Neural progenitor cell (in vitro differentiated cells): ENCODE measurements at regions not wholly inside any gene's neighbourhood (a gene's known extent, or its start where the extent isn't known, plus 50 kb on each side); places are given as distances from the start of the nearest gene placed in this dataset.

Experiments
- DNase-seq: peaks from one replicate; pipeline ENCODE4 v3.0.0-alpha.2; 2016; ENCODE audit warnings: low spot score
- H2AFZ ChIP-seq: fragments of 200-600 bp; sonication (generic); replicated peaks from 2 replicates; pipeline ENCODE4 v1.6.1; 2016; ENCODE audit warnings: antibody characterized with exemption
- H3F3A ChIP-seq: fragments of 200-600 bp; sonication (generic); 2 replicates; pipeline ENCODE4 v1.6.1; 2016; ENCODE audit warnings: antibody characterized with exemption, low read depth
- H3K27ac ChIP-seq: fragments of 200-600 bp; sonication (generic); 2 replicates; pipeline ENCODE4 v1.5.1; 2016; ENCODE audit warnings: mild to moderate bottlenecking
- H3K27me3 ChIP-seq: fragments of 200-600 bp; sonication (generic); 2 replicates; pipeline ENCODE4 v1.6.1; 2016; ENCODE audit warnings: mild to moderate bottlenecking, moderate library complexity
- H3K36me3 ChIP-seq: fragments of 200-600 bp; sonication (generic); 2 replicates; pipeline ENCODE4 v1.5.1; 2016
- H3K4me1 ChIP-seq: fragments of 200-600 bp; sonication (generic); 2 replicates; pipeline ENCODE4 v1.6.1; 2016; ENCODE audit warnings: mixed run types
- H3K4me2 ChIP-seq: fragments of 200-600 bp; sonication (generic); 2 replicates; pipeline ENCODE4 v1.6.1; 2016
- H3K4me3 ChIP-seq: fragments of 200-600 bp; sonication (generic); 2 replicates; pipeline ENCODE4 v1.5.1; 2016
- H3K79me2 ChIP-seq: fragments of 200-600 bp; sonication (generic); 2 replicates; pipeline ENCODE4 v1.6.1; 2016; ENCODE audit warnings: low read depth
- H3K9ac ChIP-seq: fragments of 200-600 bp; sonication (generic); 2 replicates; pipeline ENCODE4 v1.6.1; 2016
- H3K9me3 ChIP-seq: fragments of 200-600 bp; sonication (generic); 2 replicates; pipeline ENCODE4 v1.5.1; 2016; ENCODE audit warnings: low read depth
- H4K20me1 ChIP-seq: fragments of 200-600 bp; sonication (generic); 2 replicates; pipeline ENCODE4 v1.6.1; 2016; ENCODE audit warnings: low read depth
- H3K27ac Mint-ChIP-seq: 3 replicates; pipeline ENCODE4 v1.8.0; 2021; ENCODE audit warnings: mixed read lengths
- H3K27me3 Mint-ChIP-seq: 2 replicates; pipeline ENCODE4 v1.8.0; 2022; ENCODE audit warnings: low read depth, mild to moderate bottlenecking, inconsistent platforms, moderate library complexity, mixed read lengths; ENCODE audit not compliant: insufficient read depth
- H3K36me3 Mint-ChIP-seq: 3 replicates; pipeline ENCODE4 v1.8.0; 2021; ENCODE audit warnings: mixed read lengths
- H3K4me1 Mint-ChIP-seq: 3 replicates; pipeline ENCODE4 v1.8.0; 2021; ENCODE audit warnings: mixed read lengths
- H3K4me3 Mint-ChIP-seq: 3 replicates; pipeline ENCODE4 v1.8.0; 2021; ENCODE audit warnings: mild to moderate bottlenecking, moderate library complexity, mixed read lengths
- H3K9me3 Mint-ChIP-seq: 3 replicates; pipeline ENCODE4 v1.8.0; 2020; ENCODE audit warnings: mixed read lengths
- CTCF ChIP-seq: fragments of 200-600 bp; sonication (generic); IDR thresholded peaks from 2 replicates; pipeline ENCODE4 v1.5.1; 2017; ENCODE audit warnings: antibody characterized with exemption, mild to moderate bottlenecking
- EZH2 ChIP-seq: fragments of 200-600 bp; sonication (generic); IDR thresholded peaks from 2 replicates; pipeline ENCODE4 v1.6.1; 2017; ENCODE audit warnings: antibody characterized with exemption, mild to moderate bottlenecking, moderate library complexity
- EZH2phosphoT487 ChIP-seq: fragments of 200-600 bp; sonication (generic); IDR thresholded peaks from 2 replicates; pipeline ENCODE4 v1.6.1; 2017; ENCODE audit warnings: antibody characterized with exemption

GRCh38 chr13:28585561-28585960 is 73.4 kb upstream of the POMP start:
- H3K27me3 ChIP-seq, result no peaks in the 10 kb centered on the region
- H3K4me1 Mint-ChIP-seq, result peaks cover 7% of the 10 kb centered on the region
- H3K9me3 ChIP-seq, result no peaks in the 10 kb centered on the region
- no peaks in the 10 kb centered on the region for H3K27me3 Mint-ChIP-seq
- no peak overlapping the region for H3K4me3 Mint-ChIP-seq
- H3K79me2 ChIP-seq, result no peaks in the 10 kb centered on the region
- no peak overlapping the region for H3K27ac Mint-ChIP-seq
- no peak overlapping the region for H3K4me2 ChIP-seq
- DNase-seq, result no peak
- H4K20me1 ChIP-seq, result no peaks in the 10 kb centered on the region
- no peaks in the 10 kb centered on the region for H3K4me1 ChIP-seq
- H3K27ac ChIP-seq, result no peak overlapping the region
- H3K36me3 ChIP-seq, result no peaks in the 10 kb centered on the region
- no peak overlapping the region for H3K4me3 ChIP-seq
- H2AFZ ChIP-seq, result no peak overlapping the region
- no peak for TF ChIP-seq EZH2
- TF ChIP-seq EZH2phosphoT487, result no peak
- no peak for TF ChIP-seq CTCF
- H3F3A ChIP-seq, result no peaks in the 10 kb centered on the region
- peaks cover 3% of the 10 kb centered on the region for H3K9me3 Mint-ChIP-seq
- H3K36me3 Mint-ChIP-seq, result no peaks in the 10 kb centered on the region
- H3K9ac ChIP-seq, result no peak overlapping the region

GRCh38 chr13:28584873-28585381 is 74.0 kb upstream of the POMP start:
- Histone ChIP-seq H4K20me1 (no peaks in the 10 kb centered on the region), H3K9ac (no peak overlapping the region), H3F3A (no peaks in the 10 kb centered on the region), H2AFZ (no peak overlapping the region), H3K27ac (no peak overlapping the region), H3K4me2 (no peak overlapping the region), H3K4me1 (peaks cover under 1% of the 10 kb centered on the region), H3K36me3 (no peaks in the 10 kb centered on the region), H3K79me2 (no peaks in the 10 kb centered on the region), H3K27me3 (no peaks in the 10 kb centered on the region), H3K9me3 (no peaks in the 10 kb centered on the region), H3K4me3 (no peak overlapping the region)
- DNase-seq, result no peak
- Mint-ChIP-seq H3K4me3 (no peak overlapping the region), H3K27ac (no peak overlapping the region), H3K4me1 (peaks cover 7% of the 10 kb centered on the region), H3K9me3 (peaks cover 3% of the 10 kb centered on the region), H3K36me3 (no peaks in the 10 kb centered on the region), H3K27me3 (no peaks in the 10 kb centered on the region)
- TF ChIP-seq EZH2phosphoT487 (no peak), CTCF (no peak), EZH2 (no peak)

GRCh38 chr13:28583651-28584091 is 75.3 kb upstream of the POMP start:
- H3K27ac Mint-ChIP-seq, result no peak overlapping the region

More at GRCh38 chr13:28583651-28584091, 75.3 kb upstream of the POMP start:
- Histone ChIP-seq H3F3A (no peaks in the 10 kb centered on the region), H4K20me1 (no peaks in the 10 kb centered on the region), H3K36me3 (no peaks in the 10 kb centered on the region), H3K4me2 (no peak overlapping the region), H2AFZ (no peak overlapping the region), H3K27me3 (no peaks in the 10 kb centered on the region), H3K4me1 (peaks cover 6% of the 10 kb centered on the region), H3K4me3 (no peak overlapping the region), H3K9ac (no peak overlapping the region), H3K9me3 (no peaks in the 10 kb centered on the region), H3K27ac (no peak overlapping the region), H3K79me2 (no peaks in the 10 kb centered on the region)
- TF ChIP-seq EZH2phosphoT487 (no peak), EZH2 (no peak), CTCF (no peak)
- H3K4me3 Mint-ChIP-seq, result no peak overlapping the region
- peaks cover 3% of the 10 kb centered on the region for H3K9me3 Mint-ChIP-seq
- peaks cover 14% of the 10 kb centered on the region for H3K4me1 Mint-ChIP-seq
- DNase-seq, result no peak
- H3K27me3 Mint-ChIP-seq, result no peaks in the 10 kb centered on the region
- H3K36me3 Mint-ChIP-seq, result no peaks in the 10 kb centered on the region
